ENCODE measurements at regions not wholly inside any gene's neighbourhood (a gene's known extent, or its start where the extent isn't known, plus 50 kb on each side); places are given as distances from the start of the nearest gene placed in this dataset.

- no peak for DNase-seq
These were observed 444.4 kb upstream of the IGFBP7 start for GRCh38 chr4:57554556-57555092.

GRCh38 chr4:57553728-57554127 lies 443.5 kb upstream of the IGFBP7 start:
- DNase-seq = no peak

GRCh38 chr4:57550198-57550597 lies 440.0 kb upstream of the IGFBP7 start:
- DNase-seq = no peak

- no peak for DNase-seq
These were observed 438.7 kb upstream of the IGFBP7 start for GRCh38 chr4:57548856-57549255.

- DNase-seq = no peak
These were observed 434.8 kb upstream of the IGFBP7 start for GRCh38 chr4:57544811-57545654.

- no peak for DNase-seq
These were observed 394.8 kb upstream of the IGFBP7 start for GRCh38 chr4:57504797-57505530.

GRCh38 chr4:57504139-57504538 lies 394.0 kb upstream of the IGFBP7 start:
- no peak for DNase-seq

GRCh38 chr4:57501720-57502119 lies 391.5 kb upstream of the IGFBP7 start:
- no peak for DNase-seq

- DNase-seq = peak; percentile 87
These were observed 389.6 kb upstream of the IGFBP7 start for GRCh38 chr4:57499786-57500185.

- no peak for DNase-seq
These were observed 388.1 kb upstream of the IGFBP7 start for GRCh38 chr4:57498251-57498650.

- DNase-seq = no peak
These were observed 386.7 kb upstream of the IGFBP7 start for GRCh38 chr4:57496697-57497471.

GRCh38 chr4:57494821-57495220 lies 384.6 kb upstream of the IGFBP7 start:
- DNase-seq = no peak

- no peak for DNase-seq
These were observed 382.2 kb upstream of the IGFBP7 start for GRCh38 chr4:57492251-57492878.

- no peak for DNase-seq
These were observed 381.2 kb upstream of the IGFBP7 start for GRCh38 chr4:57491388-57491787.

- no peak for DNase-seq
These were observed 380.5 kb upstream of the IGFBP7 start for GRCh38 chr4:57490520-57491255.

- DNase-seq = no peak
These were observed 378.4 kb upstream of the IGFBP7 start for GRCh38 chr4:57488366-57489162.

GRCh38 chr4:57475424-57475823 lies 365.2 kb upstream of the IGFBP7 start:
- no peak for DNase-seq

GRCh38 chr4:57465321-57466056 lies 355.3 kb upstream of the IGFBP7 start:
- no peak for DNase-seq

- no peak for DNase-seq
These were observed 352.7 kb upstream of the IGFBP7 start for GRCh38 chr4:57462843-57463242.

- DNase-seq = no peak
These were observed 350.8 kb upstream of the IGFBP7 start for GRCh38 chr4:57460967-57461366.
